Neuron (in vitro differentiated cells): ENCODE measurements at regions not wholly inside any gene's neighbourhood (a gene's known extent, or its start where the extent isn't known, plus 50 kb on each side); places are given as distances from the start of the nearest gene placed in this dataset.

Source experiments
- H2AFZ ChIP-seq: one replicate; pipeline ENCODE4 v1.6.1; 2013; ENCODE audit warnings: low read depth, mild to moderate bottlenecking, inconsistent platforms, low read length, moderate library complexity
- H3K27me3 ChIP-seq: one replicate; pipeline ENCODE4 v1.6.1; 2013; ENCODE audit warnings: low read length; ENCODE audit not compliant: insufficient read depth
- H3K36me3 ChIP-seq: one replicate; pipeline ENCODE4 v1.6.1; 2013; ENCODE audit warnings: low read length; ENCODE audit not compliant: insufficient read depth
- H3K4me1 ChIP-seq: one replicate; pipeline ENCODE4 v1.6.1; 2013; ENCODE audit warnings: low read length; ENCODE audit not compliant: insufficient read depth
- H3K4me3 ChIP-seq: 2 replicates; pipeline ENCODE4 v1.5.1; 2013; ENCODE audit warnings: mild to moderate bottlenecking, low read length, moderate library complexity
- H3K9me3 ChIP-seq: one replicate; pipeline ENCODE4 v1.6.1; 2013; ENCODE audit warnings: low read length

DNA sequence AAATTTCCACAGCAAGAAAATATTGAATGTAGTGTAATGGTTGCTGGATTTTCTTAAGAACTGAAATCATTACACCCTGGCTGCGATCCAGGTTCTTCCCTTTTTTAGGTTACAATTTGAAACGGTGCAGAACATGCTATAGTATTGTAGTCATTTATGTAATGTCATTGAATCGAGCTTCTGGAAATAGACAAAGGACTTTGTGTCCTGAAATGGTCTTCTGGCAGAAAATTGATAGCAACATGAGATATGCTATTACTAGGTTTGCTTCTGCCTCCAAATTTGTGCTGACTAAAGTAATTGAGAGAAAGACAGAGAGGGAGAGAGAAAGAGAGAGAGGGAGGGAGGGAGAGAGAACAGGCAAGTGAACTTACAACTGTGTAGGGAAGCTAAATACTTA, 146.2 kb upstream of the NFIA start:
- no peaks in the 10 kb centered on the region for H3K36me3 ChIP-seq
- no peaks in the 10 kb centered on the region for H3K27me3 ChIP-seq
- no peaks in the 10 kb centered on the region for H3K4me1 ChIP-seq
- H2AFZ ChIP-seq, result no peak overlapping the region
- H3K4me3 ChIP-seq, result no peak overlapping the region
- no peaks in the 10 kb centered on the region for H3K9me3 ChIP-seq

DNA sequence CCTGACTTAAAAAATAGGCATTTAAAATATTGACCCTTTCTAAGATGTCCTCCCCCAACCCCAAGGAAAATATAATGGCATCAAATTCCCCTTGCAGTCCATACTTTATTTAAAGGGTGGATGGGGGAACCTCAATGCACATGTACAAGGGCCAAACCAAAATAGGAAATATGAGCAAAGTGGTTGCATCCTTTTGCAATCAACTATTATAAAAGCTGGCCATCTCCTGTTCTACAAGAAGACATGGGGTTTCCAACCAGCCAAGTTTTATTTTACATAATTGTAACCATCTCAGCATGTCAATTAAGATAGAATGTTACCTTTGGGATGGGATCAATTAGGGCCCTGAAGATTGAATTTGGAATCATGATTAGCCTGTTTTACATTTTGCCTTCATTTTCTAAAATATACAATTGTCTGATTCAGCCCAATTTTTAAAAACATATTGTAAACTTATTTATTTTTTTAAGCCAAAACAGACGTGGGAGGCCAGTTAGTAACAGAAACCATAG, 146.7 kb upstream of the NFIA start:
- H3K27me3 ChIP-seq, result no peaks in the 10 kb centered on the region
- no peaks in the 10 kb centered on the region for H3K36me3 ChIP-seq
- no peak overlapping the region for H3K4me3 ChIP-seq
- no peaks in the 10 kb centered on the region for H3K4me1 ChIP-seq
- no peaks in the 10 kb centered on the region for H3K9me3 ChIP-seq
- no peak overlapping the region for H2AFZ ChIP-seq

DNA sequence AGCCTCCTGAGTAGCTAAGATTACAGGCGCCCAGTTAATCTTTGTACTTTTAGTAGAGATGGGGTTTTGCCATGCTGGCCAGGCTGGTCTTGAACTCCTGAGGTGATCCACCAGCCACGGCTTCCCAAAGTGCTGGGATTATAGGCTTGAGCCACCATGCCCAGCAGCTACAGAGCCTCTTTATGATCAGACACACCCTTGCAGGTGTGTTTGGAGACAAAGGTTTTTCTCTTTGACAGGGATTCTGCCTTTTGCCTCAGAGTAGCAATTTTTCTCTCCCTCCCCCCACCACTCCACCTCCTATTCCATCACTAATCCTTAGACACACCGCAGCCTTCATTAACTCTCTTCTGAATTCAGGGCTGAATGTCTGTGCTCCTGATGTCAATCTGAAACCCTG, 152.2 kb upstream of the NFIA start:
- no peak overlapping the region for H2AFZ ChIP-seq
- H3K27me3 ChIP-seq, result no peaks in the 10 kb centered on the region
- H3K9me3 ChIP-seq, result no peaks in the 10 kb centered on the region
- no peak overlapping the region for H3K4me3 ChIP-seq
- no peaks in the 10 kb centered on the region for H3K4me1 ChIP-seq
- H3K36me3 ChIP-seq, result no peaks in the 10 kb centered on the region

DNA sequence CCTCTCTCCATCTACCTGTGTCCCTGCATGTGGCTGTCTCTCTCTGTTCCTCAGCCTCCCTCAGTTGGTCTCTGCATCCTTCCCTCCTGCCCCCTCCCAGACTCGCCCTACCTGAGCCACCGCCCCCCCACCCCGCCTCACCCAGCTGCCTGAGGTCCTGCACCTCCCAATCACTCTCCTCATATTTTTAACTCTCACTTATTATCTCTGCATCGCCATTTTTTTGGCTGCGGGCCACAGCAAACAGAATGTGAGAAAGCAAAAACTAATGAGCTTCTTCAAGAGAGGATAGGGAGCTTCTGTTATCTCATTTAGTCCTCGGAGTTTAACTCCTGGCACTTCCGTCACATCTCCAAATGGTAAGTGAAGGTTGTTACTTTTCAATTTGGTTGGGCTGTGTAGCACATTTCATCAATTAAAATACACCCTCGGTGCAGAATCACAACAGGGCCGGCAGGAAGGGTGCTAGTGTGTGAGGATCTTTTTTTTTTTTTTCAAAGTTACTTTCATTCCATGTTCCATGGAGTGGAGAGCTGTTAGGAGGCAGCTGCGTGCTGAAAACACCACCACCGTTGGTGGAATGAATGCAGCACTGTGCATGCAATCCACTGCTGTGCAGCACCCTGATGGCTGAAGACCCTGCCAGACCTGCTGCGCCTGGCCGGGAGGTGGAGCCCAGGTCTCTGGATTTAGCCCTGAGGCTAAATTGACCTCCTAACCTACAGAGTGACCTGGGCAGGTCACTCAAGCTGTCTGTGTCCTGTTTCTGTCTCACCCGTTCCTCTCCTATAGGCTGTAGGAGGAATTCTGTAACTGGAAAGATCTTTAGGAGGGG, 157.2 kb upstream of the NFIA start:
- no peak overlapping the region for H3K4me3 ChIP-seq
- H3K36me3 ChIP-seq, result no peaks in the 10 kb centered on the region
- H3K27me3 ChIP-seq, result no peaks in the 10 kb centered on the region
- no peaks in the 10 kb centered on the region for H3K4me1 ChIP-seq
- H3K9me3 ChIP-seq, result no peaks in the 10 kb centered on the region
- H2AFZ ChIP-seq, result no peak overlapping the region

DNA sequence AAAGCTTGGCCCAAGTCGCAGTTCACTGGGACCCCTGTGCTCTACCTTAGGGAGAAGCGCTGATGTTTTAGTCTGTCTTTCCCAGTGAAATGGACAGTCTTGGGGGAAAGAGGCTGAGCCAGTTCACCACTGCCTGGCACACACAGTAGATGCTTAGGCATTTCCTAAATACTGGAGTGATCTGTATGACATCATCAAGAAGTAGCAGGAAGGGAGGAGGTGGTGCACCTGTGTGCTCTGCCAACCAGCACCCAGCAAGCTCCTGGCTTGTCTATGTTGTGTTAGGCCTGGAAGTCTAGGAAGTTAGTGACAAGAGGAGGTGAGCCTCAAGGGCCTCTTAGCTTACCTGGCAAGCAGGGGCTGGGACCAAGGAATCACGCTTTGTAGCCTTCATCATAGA, 158.2 kb upstream of the NFIA start:
- H2AFZ ChIP-seq, result no peak overlapping the region
- no peak overlapping the region for H3K4me3 ChIP-seq
- no peaks in the 10 kb centered on the region for H3K9me3 ChIP-seq
- H3K4me1 ChIP-seq, result no peaks in the 10 kb centered on the region
- H3K27me3 ChIP-seq, result no peaks in the 10 kb centered on the region
- H3K36me3 ChIP-seq, result no peaks in the 10 kb centered on the region

DNA sequence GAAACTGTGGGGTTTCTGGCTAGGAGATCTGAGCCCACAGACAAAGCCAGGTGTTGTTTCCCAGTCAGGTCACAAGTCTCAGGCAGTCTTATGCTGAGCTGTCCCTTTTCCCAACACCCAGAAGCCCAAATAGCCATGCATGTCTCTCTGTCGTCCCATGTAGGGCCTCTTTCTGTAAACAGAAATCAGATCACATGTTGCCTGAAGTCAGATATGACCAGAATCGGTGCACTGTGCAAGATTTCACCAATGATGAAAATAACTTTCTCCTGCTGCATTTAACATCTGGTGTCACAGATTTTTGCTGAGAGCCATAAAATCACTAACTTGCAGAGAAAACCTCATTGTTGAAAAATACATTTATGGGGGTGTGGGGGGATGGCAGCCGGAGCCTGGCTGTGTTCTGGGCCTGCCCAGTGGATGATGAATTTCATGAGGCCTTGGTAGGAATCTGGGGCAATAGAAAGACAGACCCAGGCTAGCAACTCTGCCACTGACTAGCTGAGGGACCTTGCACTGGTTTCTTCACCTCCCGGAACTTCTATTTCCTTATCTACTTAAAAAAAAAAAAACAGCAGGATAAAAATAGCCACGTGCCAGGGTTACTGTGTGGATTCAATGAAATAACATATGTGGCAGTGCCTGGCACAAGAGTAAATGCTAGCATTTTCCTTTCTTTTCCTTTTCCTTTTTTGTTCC, 158.8 kb upstream of the NFIA start:
- no peak overlapping the region for H2AFZ ChIP-seq
- H3K9me3 ChIP-seq, result no peaks in the 10 kb centered on the region
- H3K36me3 ChIP-seq, result no peaks in the 10 kb centered on the region
- no peaks in the 10 kb centered on the region for H3K4me1 ChIP-seq
- no peaks in the 10 kb centered on the region for H3K27me3 ChIP-seq
- no peak overlapping the region for H3K4me3 ChIP-seq

DNA sequence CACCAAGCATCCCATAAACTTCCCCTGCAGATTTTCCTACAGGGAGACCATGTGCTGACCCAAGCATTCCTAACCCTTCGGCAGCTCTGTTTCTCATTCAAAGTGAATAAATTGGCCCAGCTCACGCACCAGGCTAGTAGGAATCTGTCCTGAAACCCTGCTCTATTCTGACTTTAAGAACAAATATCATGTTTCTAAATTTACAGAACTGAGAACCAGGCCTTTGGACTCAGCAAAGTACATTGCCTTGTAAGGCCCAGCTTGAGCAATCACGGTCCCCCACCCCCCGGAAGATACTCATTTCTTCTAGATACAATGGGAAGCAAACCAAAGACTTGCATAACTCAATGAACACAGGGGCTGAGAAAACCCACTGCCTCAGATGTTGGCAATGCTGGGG, 160.1 kb upstream of the NFIA start:
- Histone ChIP-seq H3K9me3 (no peaks in the 10 kb centered on the region), H3K36me3 (no peaks in the 10 kb centered on the region), H3K4me1 (no peaks in the 10 kb centered on the region), H2AFZ (no peak overlapping the region), H3K27me3 (no peaks in the 10 kb centered on the region), H3K4me3 (no peak overlapping the region)

DNA sequence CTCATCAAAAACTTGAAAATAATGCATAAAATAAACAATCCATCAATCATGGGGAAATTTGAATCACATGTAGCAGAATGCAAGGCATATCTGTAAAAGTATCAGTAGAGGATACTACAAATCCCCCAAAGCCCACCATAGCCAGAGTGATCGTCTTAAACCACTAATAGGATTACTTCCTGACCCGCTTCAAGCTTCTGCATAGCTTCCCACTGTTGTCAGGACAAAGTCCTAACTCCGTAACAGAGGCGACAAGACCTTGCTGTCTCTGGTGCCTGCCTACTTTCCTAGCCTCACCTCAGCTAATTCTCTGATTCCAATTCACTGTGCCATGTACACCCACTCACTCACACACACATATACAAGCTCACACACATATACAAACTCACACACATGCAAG, 161.2 kb upstream of the NFIA start:
- H2AFZ ChIP-seq, result no peak overlapping the region
- H3K9me3 ChIP-seq, result no peaks in the 10 kb centered on the region
- H3K4me3 ChIP-seq, result no peak overlapping the region
- no peaks in the 10 kb centered on the region for H3K4me1 ChIP-seq
- H3K36me3 ChIP-seq, result no peaks in the 10 kb centered on the region
- H3K27me3 ChIP-seq, result no peaks in the 10 kb centered on the region

DNA sequence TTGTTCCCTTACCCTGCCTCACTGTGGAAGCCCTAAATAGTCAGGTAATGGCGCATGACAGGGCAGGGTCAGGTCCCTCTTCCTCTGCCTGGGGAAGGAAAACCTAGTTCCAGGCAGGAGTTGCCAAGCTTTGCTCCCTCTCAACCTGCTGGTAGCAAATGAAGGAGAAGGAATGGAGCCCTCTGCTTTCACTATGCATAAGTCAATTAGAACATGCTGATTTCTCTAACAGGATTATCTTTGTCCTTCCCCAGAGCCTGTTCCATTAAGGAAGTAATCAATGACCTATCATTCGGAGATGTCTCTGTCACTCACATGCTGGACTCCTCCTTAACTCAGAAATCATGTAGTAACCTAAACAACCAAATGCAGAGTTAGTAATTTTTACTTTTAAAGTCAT, 161.8 kb upstream of the NFIA start:
- Histone ChIP-seq H3K36me3 (no peaks in the 10 kb centered on the region), H3K27me3 (no peaks in the 10 kb centered on the region), H3K4me3 (no peak overlapping the region), H3K9me3 (no peaks in the 10 kb centered on the region), H2AFZ (no peak overlapping the region), H3K4me1 (no peaks in the 10 kb centered on the region)

DNA sequence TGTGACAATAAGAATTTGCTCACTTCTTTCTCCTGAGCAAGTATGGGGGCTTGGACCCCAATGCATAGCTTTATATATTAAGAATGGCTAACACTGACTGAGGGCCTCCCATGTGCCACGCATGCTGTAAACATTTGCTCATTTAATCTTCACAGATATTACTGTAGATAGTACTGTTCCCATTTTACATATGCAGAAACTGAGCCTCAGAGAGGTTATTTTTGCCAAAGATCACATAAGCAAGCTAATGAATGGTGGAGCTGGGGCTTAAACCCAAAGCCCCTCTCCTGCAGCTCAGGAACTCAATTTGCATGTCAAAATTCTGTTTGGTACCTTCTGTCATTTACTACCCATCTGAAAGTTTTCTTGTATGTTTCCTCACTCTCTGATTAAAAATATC, 163.5 kb upstream of the NFIA start:
- Histone ChIP-seq H3K36me3 (no peaks in the 10 kb centered on the region), H3K4me1 (no peaks in the 10 kb centered on the region), H3K4me3 (no peak overlapping the region), H2AFZ (no peak overlapping the region), H3K9me3 (no peaks in the 10 kb centered on the region), H3K27me3 (no peaks in the 10 kb centered on the region)

DNA sequence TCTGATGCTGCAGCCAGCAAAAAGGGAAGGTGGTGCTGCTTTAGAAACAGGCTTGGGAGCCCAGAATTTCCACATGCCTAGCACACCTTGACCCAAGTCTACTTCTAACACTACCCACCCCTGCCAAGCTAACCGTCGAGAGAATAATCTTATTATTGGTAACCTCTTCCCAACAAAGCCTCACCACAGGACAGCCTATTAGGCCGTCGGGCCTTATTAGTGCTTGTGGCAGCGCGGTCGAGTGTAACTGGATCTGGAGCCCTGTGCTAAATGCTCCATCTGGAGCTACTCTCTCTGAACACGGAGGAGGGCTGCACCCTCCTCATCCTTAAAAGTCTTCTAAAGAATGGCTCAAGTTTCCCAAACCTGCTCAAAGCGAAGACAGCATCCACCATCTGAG, 165.5 kb upstream of the NFIA start:
- no peaks in the 10 kb centered on the region for H3K9me3 ChIP-seq
- no peak overlapping the region for H2AFZ ChIP-seq
- no peak overlapping the region for H3K4me3 ChIP-seq
- no peaks in the 10 kb centered on the region for H3K27me3 ChIP-seq
- H3K4me1 ChIP-seq, result no peaks in the 10 kb centered on the region
- H3K36me3 ChIP-seq, result no peaks in the 10 kb centered on the region

DNA sequence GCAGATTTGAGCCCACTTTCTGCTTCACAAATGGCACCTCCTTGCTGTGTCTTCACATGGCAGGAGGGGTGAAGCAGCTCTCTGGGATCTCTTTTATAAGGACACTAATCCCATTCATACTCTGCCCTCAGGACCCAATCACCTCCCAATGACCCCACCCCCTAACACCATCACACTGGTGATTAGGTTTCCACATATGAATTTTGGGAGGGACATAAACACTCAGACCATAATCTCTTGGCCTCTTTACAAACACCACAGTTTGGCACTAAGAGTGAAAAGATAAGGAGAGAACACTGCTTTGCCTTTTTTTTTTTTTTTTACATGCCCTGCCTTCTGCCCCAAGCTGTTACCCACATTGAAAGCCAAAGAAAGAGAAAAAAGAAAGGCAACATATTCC, 166.2 kb upstream of the NFIA start:
- Histone ChIP-seq H3K4me1 (no peaks in the 10 kb centered on the region), H3K4me3 (no peak overlapping the region), H3K36me3 (no peaks in the 10 kb centered on the region), H3K9me3 (no peaks in the 10 kb centered on the region), H2AFZ (no peak overlapping the region), H3K27me3 (no peaks in the 10 kb centered on the region)

DNA sequence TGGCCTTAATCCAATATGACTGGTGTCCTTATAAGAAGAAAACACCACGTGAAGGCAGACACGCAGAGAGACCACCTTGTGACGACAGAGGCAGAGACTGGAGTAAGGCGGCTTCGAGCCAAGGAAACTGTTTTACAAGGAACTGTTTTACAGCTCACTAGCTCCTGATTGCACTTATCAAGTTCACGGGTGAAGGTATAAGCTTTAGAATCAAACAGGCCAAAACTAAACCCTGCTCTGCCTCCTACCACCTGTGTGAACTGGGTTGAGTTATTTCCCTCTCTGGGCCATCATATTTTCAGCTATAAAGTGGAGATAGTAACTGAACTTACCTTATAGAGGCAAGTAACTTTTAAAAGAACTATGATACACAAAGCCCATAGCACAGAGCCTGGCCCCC, 166.9 kb upstream of the NFIA start:
- Histone ChIP-seq H3K27me3 (no peaks in the 10 kb centered on the region), H3K9me3 (no peaks in the 10 kb centered on the region), H3K4me3 (no peak overlapping the region), H2AFZ (no peak overlapping the region), H3K36me3 (no peaks in the 10 kb centered on the region), H3K4me1 (no peaks in the 10 kb centered on the region)
